ENCODE measurements at regions not wholly inside any gene's neighbourhood (a gene's known extent, or its start where the extent isn't known, plus 50 kb on each side); places are given as distances from the start of the nearest gene placed in this dataset.

GRCh38 chr6:106894978-106895702 is 79.4 kb downstream of the CD24 start (continued):
- no peak for TF ChIP-seq ELK1 (CRISPR knock-in tag; IDR thresholded peaks at IDR 0.05)
- TF ChIP-seq NFATC3 (IDR thresholded peaks at IDR 0.05), result no peak
- TF ChIP-seq TAL1 (IDR thresholded peaks at IDR 0.05), result peak; percentile 41; the same call in 1 of the 2 replicates
- TF ChIP-seq RFX7 (CRISPR knock-in tag; IDR thresholded peaks at IDR 0.05), result no peak
- TF ChIP-seq ZNF212 (CRISPR knock-in tag; IDR thresholded peaks at IDR 0.05), result no peak
- no peak for TF ChIP-seq PHB (CRISPR knock-in tag; IDR thresholded peaks at IDR 0.05)
- no peak for TF ChIP-seq NFIC (IDR thresholded peaks at IDR 0.05)
- no peak for TF ChIP-seq THRA (IDR thresholded peaks at IDR 0.05)
- TF ChIP-seq SP1 (CRISPR knock-in tag; IDR thresholded peaks at IDR 0.05), result 0 out of 2 replicates have a peak, but pooled peaks have one; percentile 19
- peak; percentile 76 for TF ChIP-seq CEBPB (tag; IDR thresholded peaks at IDR 0.05)
- TF ChIP-seq TEAD1 (CRISPR knock-in tag; IDR thresholded peaks at IDR 0.05), result 0 out of 4 replicates have a peak, but pooled peaks have one; percentile 14 to 20
- no peak for TF ChIP-seq PBX2 (CRISPR knock-in tag; IDR thresholded peaks at IDR 0.05; ENCODE audit: low read depth)
- no peak for TF ChIP-seq PBX2 (tag; conservative IDR thresholded peaks at IDR 0.05; ENCODE audit: low read depth)
- TF ChIP-seq POLR2A (conservative IDR thresholded peaks at IDR 0.05), result no peak
- TF ChIP-seq CREM (IDR thresholded peaks at IDR 0.05; ENCODE audit: low read depth), result 0 out of 2 replicates have a peak, but pooled peaks have one; percentile 9
- peak; percentile 99 for TF ChIP-seq FOXJ2 (tag; IDR thresholded peaks at IDR 0.05)
- TF ChIP-seq HMBOX1 (IDR thresholded peaks at IDR 0.05), result no peak
- TF ChIP-seq YY1 (IDR thresholded peaks at IDR 0.05; ENCODE audit: borderline replicate concordance in 1 of 3, control insufficient read depth in 1 of 3, extremely low read depth in 1 of 3, insufficient read depth in 3 of 3, insufficient read length in 1 of 3, insufficient replicate concordance in 2 of 3, low read depth in 1 of 3, low read length in 2 of 3), result peak in 1 of 3 experiments; percentile 64
- peak; percentile 83 for TF ChIP-seq MXI1 (IDR thresholded peaks at IDR 0.05; ENCODE audit: low read depth, low read length)
- TF ChIP-seq MEF2A (IDR thresholded peaks at IDR 0.05; ENCODE audit: control insufficient read depth, low read depth, low read length), result no peak
- TF ChIP-seq BRF2 (IDR thresholded peaks at IDR 0.05; ENCODE audit: borderline replicate concordance, insufficient read depth, insufficient read length), result no peak

Data from K562 (cell line).